H1 (cell line): ENCODE measurements at regions not wholly inside any gene's neighbourhood (a gene's known extent, or its start where the extent isn't known, plus 50 kb on each side); places are given as distances from the start of the nearest gene placed in this dataset.

Experiments
- BCL11A ChIP-seq, 2 experiments: IDR thresholded peaks; one replicate each; pipeline ENCODE4 v1.6.1; 2011; ENCODE audit warnings: low read depth in 2 of 2, low read length in 2 of 2, mild to moderate bottlenecking in 2 of 2
- CHD2 ChIP-seq: IDR thresholded peaks from 2 replicates; pipeline ENCODE4 v1.6.1; 2012; ENCODE audit warnings: low read length, improper control_type of control experiment
- E2F6 ChIP-seq: IDR thresholded peaks from 2 replicates; pipeline ENCODE4 v1.6.1; 2012; ENCODE audit warnings: inconsistent platforms
- EZH2 ChIP-seq: fragments of 200-600 bp; sonication (generic); IDR thresholded peaks from 2 replicates; pipeline ENCODE4 v1.7.1; 2012; ENCODE audit warnings: low read depth, mild to moderate bottlenecking, moderate library complexity, low read length, inconsistent platforms; ENCODE audit not compliant: severe bottlenecking
- JUN ChIP-seq: IDR thresholded peaks from 2 replicates; pipeline ENCODE4 v1.6.1; 2011; ENCODE audit warnings: low read depth, mild to moderate bottlenecking, improper control_type of control experiment, low read length
- TAF1 ChIP-seq: IDR thresholded peaks from 2 replicates; pipeline ENCODE4 v1.6.1; 2011; ENCODE audit warnings: mild to moderate bottlenecking, low read depth, low read length

GRCh38 chr7:113480537-113480936, 362.2 kb upstream of the SMIM30 start (continued):
- no peak for TF ChIP-seq TAF1
- TF ChIP-seq CHD2 = no peak
- TF ChIP-seq BCL11A (IDR thresholded peaks at IDR 0.05; ENCODE audit: low read depth in 2 of 2, low read length in 2 of 2) = no peak
- TF ChIP-seq EZH2 = no peak
- TF ChIP-seq JUN = no peak
- no peak for TF ChIP-seq E2F6
